ENCODE measurements at regions not wholly inside any gene's neighbourhood (a gene's known extent, or its start where the extent isn't known, plus 50 kb on each side); places are given as distances from the start of the nearest gene placed in this dataset.
A peak's percentile ranks its signal among the peaks of the same experiment; 100 is the strongest.
"Not testable (repeated sequence)": the region's sequence is repeated elsewhere in the genome, so short reads cannot be mapped to it uniquely, and the experiment has no call there.

GRCh38 chr15:24394303-24394702 lies 281.3 kb upstream of the NPAP1 start:
- no CpG with 5 or more reads among the region's 1 CpG for WGBS (ENCODE audit: insufficient coverage)

GRCh38 chr15:24412649-24413048 lies 262.9 kb upstream of the NPAP1 start:
- not testable (repeated sequence) for H3K4me1 ChIP-seq (ENCODE audit: control insufficient read depth, insufficient read depth, low read length)

More at GRCh38 chr15:24394303-24394702, 281.3 kb upstream of the NPAP1 start:
- Histone ChIP-seq H3K4me1 (ENCODE audit: control insufficient read depth, insufficient read depth, low read length) (no peaks in the 10 kb centered on the region), H3K27me3 (ENCODE audit: control insufficient read depth, insufficient read depth, low read length) (no peaks in the 10 kb centered on the region), H3K4me3 (ENCODE audit: low read depth, low read length) (no peak overlapping the region), H3K36me3 (ENCODE audit: control insufficient read depth, insufficient read depth, low read length) (no peaks in the 10 kb centered on the region), H3K27ac (ENCODE audit: low read depth, low read length) (no peak overlapping the region), H3K9me3 (ENCODE audit: control insufficient read depth, insufficient read depth, low read length) (no peaks in the 10 kb centered on the region)
- DNase-seq (ENCODE audit: low read depth in 4 of 6, low spot score in 6 of 6): no peak

GRCh38 chr15:24426286-24427054 lies 249.1 kb upstream of the NPAP1 start:
- H3K4me1 ChIP-seq (ENCODE audit: control insufficient read depth, insufficient read depth, low read length); H3K36me3 ChIP-seq (ENCODE audit: control insufficient read depth, insufficient read depth, low read length); H3K9me3 ChIP-seq (ENCODE audit: control insufficient read depth, insufficient read depth, low read length); H3K27ac ChIP-seq (ENCODE audit: low read depth, low read length); H3K27me3 ChIP-seq (ENCODE audit: control insufficient read depth, insufficient read depth, low read length): not testable (repeated sequence)
- WGBS (ENCODE audit: insufficient coverage): 60% methylated on average over 4 of the region's 20 CpGs
- H3K4me3 ChIP-seq (ENCODE audit: low read depth, low read length): peak overlapping the region; percentile 5
- peak in 2 of 6 donors; percentile 3 to 8 for DNase-seq (ENCODE audit: low read depth in 4 of 6, low spot score in 6 of 6)

More at GRCh38 chr15:24412649-24413048, 262.9 kb upstream of the NPAP1 start:
- not testable (repeated sequence) for DNase-seq (ENCODE audit: low read depth in 4 of 6, low spot score in 6 of 6); H3K27ac ChIP-seq (ENCODE audit: low read depth, low read length); H3K36me3 ChIP-seq (ENCODE audit: control insufficient read depth, insufficient read depth, low read length); H3K9me3 ChIP-seq (ENCODE audit: control insufficient read depth, insufficient read depth, low read length); H3K27me3 ChIP-seq (ENCODE audit: control insufficient read depth, insufficient read depth, low read length); H3K4me3 ChIP-seq (ENCODE audit: low read depth, low read length)
- WGBS (ENCODE audit: insufficient coverage): no CpG with 5 or more reads among the region's 1 CpG

- not testable (repeated sequence) for H3K36me3 ChIP-seq (ENCODE audit: control insufficient read depth, insufficient read depth, low read length); H3K9me3 ChIP-seq (ENCODE audit: control insufficient read depth, insufficient read depth, low read length); H3K27me3 ChIP-seq (ENCODE audit: control insufficient read depth, insufficient read depth, low read length); H3K4me1 ChIP-seq (ENCODE audit: control insufficient read depth, insufficient read depth, low read length); H3K27ac ChIP-seq (ENCODE audit: low read depth, low read length)
- peak in 1 of 6 donors; percentile 7 for DNase-seq (ENCODE audit: low read depth in 4 of 6, low spot score in 6 of 6)
- 19% methylated on average over 19 of the region's 26 CpGs for WGBS (ENCODE audit: insufficient coverage)
- peak overlapping the region; percentile 33 for H3K4me3 ChIP-seq (ENCODE audit: low read depth, low read length)
These were observed 248.5 kb upstream of the NPAP1 start for GRCh38 chr15:24427055-24427400.

- H3K4me1 ChIP-seq (ENCODE audit: control insufficient read depth, insufficient read depth, low read length); H3K27me3 ChIP-seq (ENCODE audit: control insufficient read depth, insufficient read depth, low read length); H3K27ac ChIP-seq (ENCODE audit: low read depth, low read length); H3K9me3 ChIP-seq (ENCODE audit: control insufficient read depth, insufficient read depth, low read length); H3K4me3 ChIP-seq (ENCODE audit: low read depth, low read length); H3K36me3 ChIP-seq (ENCODE audit: control insufficient read depth, insufficient read depth, low read length): not testable (repeated sequence)
- DNase-seq (ENCODE audit: low read depth in 4 of 6, low spot score in 6 of 6): peak in 1 of 6 donors; percentile 8
- WGBS (ENCODE audit: insufficient coverage): 33% methylated on average over 1 of the region's 2 CpGs
These were observed 240.3 kb upstream of the NPAP1 start for GRCh38 chr15:24435075-24435820.

- H3K36me3 ChIP-seq (ENCODE audit: control insufficient read depth, insufficient read depth, low read length); H3K27ac ChIP-seq (ENCODE audit: low read depth, low read length); DNase-seq (ENCODE audit: low read depth in 4 of 6, low spot score in 6 of 6); H3K4me3 ChIP-seq (ENCODE audit: low read depth, low read length); H3K4me1 ChIP-seq (ENCODE audit: control insufficient read depth, insufficient read depth, low read length); H3K27me3 ChIP-seq (ENCODE audit: control insufficient read depth, insufficient read depth, low read length); H3K9me3 ChIP-seq (ENCODE audit: control insufficient read depth, insufficient read depth, low read length): not testable (repeated sequence)
- WGBS (ENCODE audit: insufficient coverage): 54% methylated on average over 3 of the region's 5 CpGs
These were observed 238.3 kb upstream of the NPAP1 start for GRCh38 chr15:24437270-24437669.

GRCh38 chr15:24437735-24438134 lies 237.8 kb upstream of the NPAP1 start:
- not testable (repeated sequence) for H3K9me3 ChIP-seq (ENCODE audit: control insufficient read depth, insufficient read depth, low read length); H3K4me3 ChIP-seq (ENCODE audit: low read depth, low read length); H3K36me3 ChIP-seq (ENCODE audit: control insufficient read depth, insufficient read depth, low read length); H3K4me1 ChIP-seq (ENCODE audit: control insufficient read depth, insufficient read depth, low read length); H3K27me3 ChIP-seq (ENCODE audit: control insufficient read depth, insufficient read depth, low read length); DNase-seq (ENCODE audit: low read depth in 4 of 6, low spot score in 6 of 6); H3K27ac ChIP-seq (ENCODE audit: low read depth, low read length)
- WGBS (ENCODE audit: insufficient coverage): 50% methylated on average over 1 of the region's 1 CpG

GRCh38 chr15:24477107-24478025 lies 198.2 kb upstream of the NPAP1 start:
- 12% methylated on average over 20 of the region's 49 CpGs for WGBS (ENCODE audit: insufficient coverage)
- not testable (repeated sequence) for H3K36me3 ChIP-seq (ENCODE audit: control insufficient read depth, insufficient read depth, low read length); H3K9me3 ChIP-seq (ENCODE audit: control insufficient read depth, insufficient read depth, low read length); H3K27ac ChIP-seq (ENCODE audit: low read depth, low read length); H3K27me3 ChIP-seq (ENCODE audit: control insufficient read depth, insufficient read depth, low read length); H3K4me1 ChIP-seq (ENCODE audit: control insufficient read depth, insufficient read depth, low read length)
- H3K4me3 ChIP-seq (ENCODE audit: low read depth, low read length): peak overlapping the region; percentile 16
- DNase-seq (ENCODE audit: low read depth in 4 of 6, low spot score in 6 of 6): peak in 3 of 6 donors; percentile 2 to 22 (median 20)

- H3K27me3 ChIP-seq (ENCODE audit: control insufficient read depth, insufficient read depth, low read length); H3K9me3 ChIP-seq (ENCODE audit: control insufficient read depth, insufficient read depth, low read length); H3K36me3 ChIP-seq (ENCODE audit: control insufficient read depth, insufficient read depth, low read length); H3K4me3 ChIP-seq (ENCODE audit: low read depth, low read length); H3K27ac ChIP-seq (ENCODE audit: low read depth, low read length); H3K4me1 ChIP-seq (ENCODE audit: control insufficient read depth, insufficient read depth, low read length): not testable (repeated sequence)
- DNase-seq (ENCODE audit: low read depth in 4 of 6, low spot score in 6 of 6): peak in 2 of 6 donors; percentile 2 to 48
- WGBS (ENCODE audit: insufficient coverage): 69% methylated on average over 13 of the region's 14 CpGs
These were observed 189.5 kb upstream of the NPAP1 start for GRCh38 chr15:24485885-24486567.

Data from spinal cord (tissue), 9 donors.